H9 (cell line): ENCODE measurements at regions not wholly inside any gene's neighbourhood (a gene's known extent, or its start where the extent isn't known, plus 50 kb on each side); places are given as distances from the start of the nearest gene placed in this dataset.

Experiments
- DNase-seq: peaks from one replicate; pipeline ENCODE4 v3.0.0-alpha.2; 2017
- H2AFZ ChIP-seq: one replicate; pipeline ENCODE4 v1.6.1; 2013; ENCODE audit warnings: mild to moderate bottlenecking, low read length, control low read depth, moderate library complexity
- H2AK5ac ChIP-seq: 2 replicates; pipeline ENCODE4 v1.6.1; 2013; ENCODE audit warnings: low read length, control low read depth, mixed read lengths; ENCODE audit not compliant: insufficient read length
- H2BK120ac ChIP-seq: one replicate; pipeline ENCODE4 v1.6.1; 2013; ENCODE audit warnings: low read depth, mild to moderate bottlenecking, low read length, control low read depth, inconsistent platforms; ENCODE audit not compliant: poor library complexity, severe bottlenecking
- H2BK12ac ChIP-seq: 2 replicates; pipeline ENCODE4 v1.6.1; 2013; ENCODE audit warnings: low read length, control low read depth, mixed read lengths, low read depth; ENCODE audit not compliant: insufficient read length
- H2BK15ac ChIP-seq: 2 replicates; pipeline ENCODE4 v1.6.1; 2013; ENCODE audit warnings: low read depth, low read length, control low read depth
- H2BK20ac ChIP-seq: one replicate; pipeline ENCODE4 v1.6.1; 2013; ENCODE audit warnings: low read depth, mild to moderate bottlenecking, low read length, control low read depth, inconsistent platforms; ENCODE audit not compliant: poor library complexity, severe bottlenecking
- H2BK5ac ChIP-seq: 2 replicates; pipeline ENCODE4 v1.6.1; 2013; ENCODE audit warnings: low read length, control low read depth, mixed read lengths; ENCODE audit not compliant: insufficient read length
- H3K14ac ChIP-seq: 2 replicates; pipeline ENCODE4 v1.6.1; 2013; ENCODE audit warnings: low read length, control low read depth; ENCODE audit not compliant: insufficient read depth
- H3K18ac ChIP-seq: 2 replicates; pipeline ENCODE4 v1.6.1; 2013; ENCODE audit warnings: low read depth, mild to moderate bottlenecking, mixed read lengths, low read length, control low read depth; ENCODE audit not compliant: insufficient read length
- H3K23ac ChIP-seq: 2 replicates; pipeline ENCODE4 v1.6.1; 2013; ENCODE audit warnings: low read length, control low read depth, mixed read lengths, low read depth; ENCODE audit not compliant: insufficient read length
- H3K23me2 ChIP-seq: 2 replicates; pipeline ENCODE4 v1.6.1; 2013; ENCODE audit warnings: low read depth, mild to moderate bottlenecking, mixed read lengths, low read length, control low read depth; ENCODE audit not compliant: insufficient read length, poor library complexity, severe bottlenecking
- H3K27ac ChIP-seq: 2 replicates; pipeline ENCODE4 v1.5.1; 2013; ENCODE audit warnings: low read length, control low read depth, mixed read lengths, low read depth; ENCODE audit not compliant: insufficient read length
- H3K27me3 ChIP-seq: 2 replicates; pipeline ENCODE4 v1.6.1; 2013; ENCODE audit warnings: low read length, control low read depth, inconsistent platforms; ENCODE audit not compliant: insufficient read depth
- H3K4ac ChIP-seq: 2 replicates; pipeline ENCODE4 v1.6.1; 2013; ENCODE audit warnings: low read depth, mild to moderate bottlenecking, control low read depth, inconsistent platforms, low read length, moderate library complexity
- H3K4me1 ChIP-seq: 2 replicates; pipeline ENCODE4 v1.6.1; 2013; ENCODE audit warnings: low read length, control low read depth, inconsistent platforms; ENCODE audit not compliant: insufficient read depth
- H3K4me2 ChIP-seq: 2 replicates; pipeline ENCODE4 v1.6.1; 2013; ENCODE audit warnings: low read length, control low read depth, mixed read lengths; ENCODE audit not compliant: insufficient read length, insufficient read depth
- H3K56ac ChIP-seq: 2 replicates; pipeline ENCODE4 v1.6.1; 2013; ENCODE audit warnings: low read depth, mild to moderate bottlenecking, mixed read lengths, low read length, control low read depth; ENCODE audit not compliant: insufficient read length
- H3K79me1 ChIP-seq: 2 replicates; pipeline ENCODE4 v1.6.1; 2013; ENCODE audit warnings: low read depth, mild to moderate bottlenecking, moderate library complexity, low read length, control low read depth, inconsistent platforms; ENCODE audit not compliant: insufficient read depth, poor library complexity, severe bottlenecking
- H3K79me2 ChIP-seq: 2 replicates; pipeline ENCODE4 v1.6.1; 2013; ENCODE audit warnings: low read length, control low read depth, inconsistent platforms; ENCODE audit not compliant: insufficient read depth
- H3K9ac ChIP-seq: 2 replicates; pipeline ENCODE4 v1.6.1; 2013; ENCODE audit warnings: low read length, control low read depth, mixed read lengths; ENCODE audit not compliant: insufficient read length; ENCODE audit errors: extremely low read depth
- H3K9me3 ChIP-seq: one replicate; pipeline ENCODE4 v1.6.1; 2013; ENCODE audit warnings: low read depth, low read length, inconsistent platforms; ENCODE audit not compliant: control insufficient read depth
- H3T11ph ChIP-seq: one replicate; pipeline ENCODE4 v1.6.1; 2013; ENCODE audit warnings: mild to moderate bottlenecking, low read length, control low read depth, inconsistent platforms
- H4K20me1 ChIP-seq: one replicate; pipeline ENCODE4 v1.6.1; 2013; ENCODE audit not compliant: control insufficient read depth, insufficient read length, insufficient read depth
- H4K5ac ChIP-seq: 2 replicates; pipeline ENCODE4 v1.6.1; 2013; ENCODE audit warnings: low read depth, mild to moderate bottlenecking, mixed read lengths, low read length, control low read depth; ENCODE audit not compliant: insufficient read length
- H4K8ac ChIP-seq: replicated peaks from 2 replicates; pipeline ENCODE4 v1.6.1; 2013; ENCODE audit warnings: low read length, control low read depth, mixed read lengths, low read depth; ENCODE audit not compliant: insufficient read length
- H4K91ac ChIP-seq: 2 replicates; pipeline ENCODE4 v1.6.1; 2013; ENCODE audit warnings: low read depth, mild to moderate bottlenecking, moderate library complexity, mixed read lengths, low read length, control low read depth; ENCODE audit not compliant: insufficient read length
- H3K27ac Mint-ChIP-seq, 3 experiments: 2 replicates in 2 of 3; 3 replicates in 1 of 3; pipeline ENCODE4 v1.8.0; 2020 to 2021; ENCODE audit warnings: mixed read lengths in 3 of 3, mild to moderate bottlenecking in 1 of 3, moderate library complexity in 1 of 3
- H3K27me3 Mint-ChIP-seq: 2 replicates; pipeline ENCODE4 v1.8.0; 2021; ENCODE audit warnings: low read depth, mild to moderate bottlenecking, moderate library complexity, mixed read lengths
- H3K36me3 Mint-ChIP-seq, 3 experiments: 2 replicates in 2 of 3; 3 replicates in 1 of 3; pipeline ENCODE4 v1.8.0; 2020 to 2021; ENCODE audit warnings: low read depth in 3 of 3, mixed read lengths in 3 of 3; ENCODE audit not compliant: insufficient read depth in 1 of 3
- H3K4me1 Mint-ChIP-seq, 2 experiments: 2 replicates each; pipeline ENCODE4 v1.8.0; 2020; ENCODE audit warnings: mixed read lengths in 2 of 2
- H3K4me3 Mint-ChIP-seq, 2 experiments: 2 replicates in 1 of 2; 3 replicates in 1 of 2; pipeline ENCODE4 v1.8.0; 2020 to 2021; ENCODE audit warnings: mild to moderate bottlenecking in 2 of 2, mixed read lengths in 2 of 2, moderate library complexity in 1 of 2
- H3K9me3 Mint-ChIP-seq, 2 experiments: 2 replicates in 1 of 2; 3 replicates in 1 of 2; pipeline ENCODE4 v1.8.0; 2020; ENCODE audit warnings: mild to moderate bottlenecking in 2 of 2, mixed read lengths in 2 of 2, moderate library complexity in 1 of 2
- CTCF ChIP-seq: fragments of 200-600 bp; sonication (generic); conservative IDR thresholded peaks from 3 replicates; pipeline ENCODE4 v1.8.0; 2021; ENCODE audit warnings: antibody characterized with exemption, mild to moderate bottlenecking
- WGBS: extraction: QIAGEN DNeasy Blood & Tissue Kit; methylation state at CpG from one replicate; pipeline ENCODE4 v1.1.7; 2013; ENCODE audit warnings: missing lambda C conversion rate, low lambda C conversion rate, mixed read lengths; ENCODE audit not compliant: insufficient read length; ENCODE audit errors: extremely low coverage; 5-methylcytosine and 5-hydroxymethylcytosine counted together

DNA sequence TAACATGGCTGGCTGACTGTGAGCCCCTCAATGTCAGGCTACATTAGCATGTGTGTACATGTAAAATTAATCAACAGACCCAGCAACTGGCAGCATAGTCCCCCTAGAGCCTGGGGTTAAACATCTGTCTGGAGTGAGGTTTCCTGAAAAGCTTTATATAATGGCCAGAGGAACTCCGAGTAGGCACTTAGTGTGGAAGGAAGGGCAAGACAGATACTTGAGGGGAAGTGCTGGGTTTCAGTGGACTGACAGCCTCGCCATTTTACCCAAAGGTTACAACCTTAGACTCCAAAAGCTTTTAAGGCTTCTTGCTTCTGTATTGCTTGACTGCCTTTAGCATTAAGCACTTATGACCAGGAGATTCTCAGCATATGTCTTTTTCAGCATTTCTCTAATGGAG lies 430.8 kb downstream of the FLRT2 start:
- no peak for DNase-seq
- H3K4me2 ChIP-seq: no peak overlapping the region
- Mint-ChIP-seq H3K27ac (no peak overlapping the region), H3K36me3 (no peaks in the 10 kb centered on the region), H3K4me3 (no peak overlapping the region), H3K27me3 (no peaks in the 10 kb centered on the region), H3K4me1 (peaks cover 2 to 3% of the 10 kb centered on the region in 2 experiments; a peak in 1 of 4 replicates), H3K9me3 (no peaks in the 10 kb centered on the region)
- H3K27me3 ChIP-seq: no peaks in the 10 kb centered on the region
- no peak overlapping the region for H2AK5ac ChIP-seq
- H4K8ac ChIP-seq: no peak overlapping the region
- H2BK12ac ChIP-seq: no peak overlapping the region
- H3K9ac ChIP-seq: no peak overlapping the region
- no peak overlapping the region for H2AFZ ChIP-seq
- no peak overlapping the region for H2BK20ac ChIP-seq
- H3K27ac ChIP-seq: no peak overlapping the region
- H3K23me2 ChIP-seq: no peaks in the 10 kb centered on the region
- no peaks in the 10 kb centered on the region for H3K79me2 ChIP-seq
- H2BK5ac ChIP-seq: no peak overlapping the region
- H3K4ac ChIP-seq: no peak overlapping the region
- no peak for TF ChIP-seq CTCF
- no peak overlapping the region for H3K14ac ChIP-seq
- no peaks in the 10 kb centered on the region for H3K79me1 ChIP-seq
- H3K23ac ChIP-seq: no peak overlapping the region
- H3K18ac ChIP-seq: no peak overlapping the region
- H3K4me1 ChIP-seq: peaks cover 2% of the 10 kb centered on the region; the same call in 1 of the 2 replicates
- H2BK120ac ChIP-seq: no peak overlapping the region
- H3T11ph ChIP-seq: no peak overlapping the region
- no peak overlapping the region for H2BK15ac ChIP-seq
- H4K91ac ChIP-seq: no peak overlapping the region
- H4K20me1 ChIP-seq: no peaks in the 10 kb centered on the region
- no peaks in the 10 kb centered on the region for H3K9me3 ChIP-seq
- no peak overlapping the region for H3K56ac ChIP-seq
- WGBS: no CpG with 5 or more reads among the region's 2 CpGs
- no peak overlapping the region for H4K5ac ChIP-seq
